HCT116 (cell line): ENCODE measurements at regions not wholly inside any gene's neighbourhood (a gene's known extent, or its start where the extent isn't known, plus 50 kb on each side); places are given as distances from the start of the nearest gene placed in this dataset.

Source experiments
- CTCF ChIP-seq, 3 experiments: fragments of 200-600 bp in 1 of 3; sonication (generic) in 1 of 3; IDR thresholded peaks in 2 of 3; conservative IDR thresholded peaks in 1 of 3; 2 replicates each; pipeline ENCODE4 v1.5.1; 2012 to 2017; ENCODE audit warnings: low read depth in 2 of 3, low read length in 2 of 3, antibody characterized with exemption in 1 of 3, borderline replicate concordance in 1 of 3, control low read depth in 1 of 3, mild to moderate bottlenecking in 1 of 3, mixed read lengths in 1 of 3, mixed run types in 1 of 3, moderate library complexity in 1 of 3; ENCODE audit not compliant: insufficient read depth in 1 of 3
- ELF1 ChIP-seq: IDR thresholded peaks from 2 replicates; pipeline ENCODE4 v1.6.1; 2012; ENCODE audit warnings: low read depth, borderline replicate concordance
- EZH2 ChIP-seq: fragments of 200-600 bp; sonication (generic); IDR thresholded peaks from 2 replicates; pipeline ENCODE4 v1.6.1; 2017; ENCODE audit warnings: antibody characterized with exemption, mixed run types
- EZH2phosphoT487 ChIP-seq: fragments of 200-600 bp; IDR thresholded peaks from 2 replicates; pipeline ENCODE4 v1.6.1; 2018; ENCODE audit warnings: antibody characterized with exemption, borderline replicate concordance
- FOSL1 ChIP-seq: IDR thresholded peaks from 2 replicates; pipeline ENCODE4 v1.6.1; 2012; ENCODE audit warnings: low read depth
- MAX ChIP-seq: IDR thresholded peaks from 2 replicates; pipeline ENCODE4 v1.6.1; 2012
- POLR2A ChIP-seq: IDR thresholded peaks from 2 replicates; pipeline ENCODE4 v1.7.0; 2011; ENCODE audit warnings: borderline replicate concordance; ENCODE audit not compliant: insufficient read depth, insufficient read length; ENCODE audit errors: extremely low read depth
- POLR2AphosphoS5 ChIP-seq: IDR thresholded peaks from 2 replicates; pipeline ENCODE4 v1.6.1; 2011; ENCODE audit warnings: mild to moderate bottlenecking, low read depth, low read length, moderate library complexity
- REST ChIP-seq: IDR thresholded peaks from 2 replicates; pipeline ENCODE4 v1.6.1; 2012; ENCODE audit warnings: low read depth
- SRF ChIP-seq: IDR thresholded peaks from 2 replicates; pipeline ENCODE4 v1.6.1; 2012; ENCODE audit warnings: low read depth
- YY1 ChIP-seq: IDR thresholded peaks from 2 replicates; pipeline ENCODE4 v1.6.1; 2011; ENCODE audit warnings: low read length, low read depth, moderate library complexity, mild to moderate bottlenecking; ENCODE audit not compliant: insufficient replicate concordance; ENCODE audit errors: extremely low read depth
- ZBTB33 ChIP-seq: IDR thresholded peaks from 2 replicates; pipeline ENCODE4 v1.6.1; 2011; ENCODE audit warnings: mild to moderate bottlenecking, low read length, moderate library complexity; ENCODE audit not compliant: insufficient replicate concordance; ENCODE audit errors: extremely low read depth

GRCh38 chr7:140238778-140239652 lies 62.2 kb upstream of the KDM7A start:
- no peak for TF ChIP-seq SRF
- no peak for TF ChIP-seq CTCF (IDR thresholded peaks at IDR 0.05 in 2 of 3, conservative IDR thresholded peaks at IDR 0.05 in 1 of 3; ENCODE audit: borderline replicate concordance in 1 of 3, insufficient read depth in 1 of 3, low read depth in 2 of 3, low read length in 2 of 3)
- TF ChIP-seq POLR2AphosphoS5 = no peak
- TF ChIP-seq FOSL1 = no peak
- TF ChIP-seq REST = no peak
- TF ChIP-seq MAX = no peak
- TF ChIP-seq POLR2A = no peak
- no peak for TF ChIP-seq YY1
- no peak for TF ChIP-seq EZH2phosphoT487
- TF ChIP-seq EZH2 = no peak
- no peak for TF ChIP-seq ELF1
- TF ChIP-seq ZBTB33 = no peak
